ENCODE measurements at regions not wholly inside any gene's neighbourhood (a gene's known extent, or its start where the extent isn't known, plus 50 kb on each side); places are given as distances from the start of the nearest gene placed in this dataset.

DNA sequence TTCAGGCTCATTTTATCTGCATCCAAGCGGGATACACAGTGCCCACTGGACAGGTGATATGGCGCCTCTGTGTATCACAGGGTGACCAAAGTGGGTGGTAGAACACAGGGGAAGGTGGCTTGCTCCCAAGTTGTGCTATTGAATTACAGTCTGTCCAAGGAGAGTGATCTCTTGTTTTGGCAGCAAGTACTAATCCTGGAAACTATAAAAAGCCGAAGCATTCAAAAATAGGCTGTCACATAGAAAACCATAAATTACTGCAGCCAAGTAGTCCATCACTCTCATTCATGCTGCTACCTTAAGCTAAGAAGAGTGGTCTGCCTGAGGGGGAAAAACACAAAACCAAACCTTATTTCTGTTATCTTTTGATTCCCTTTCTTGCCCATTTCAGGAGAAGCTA lies 237.1 kb upstream of the POU3F3 start:
- no peak for DNase-seq (ENCODE audit: low spot score)

DNA sequence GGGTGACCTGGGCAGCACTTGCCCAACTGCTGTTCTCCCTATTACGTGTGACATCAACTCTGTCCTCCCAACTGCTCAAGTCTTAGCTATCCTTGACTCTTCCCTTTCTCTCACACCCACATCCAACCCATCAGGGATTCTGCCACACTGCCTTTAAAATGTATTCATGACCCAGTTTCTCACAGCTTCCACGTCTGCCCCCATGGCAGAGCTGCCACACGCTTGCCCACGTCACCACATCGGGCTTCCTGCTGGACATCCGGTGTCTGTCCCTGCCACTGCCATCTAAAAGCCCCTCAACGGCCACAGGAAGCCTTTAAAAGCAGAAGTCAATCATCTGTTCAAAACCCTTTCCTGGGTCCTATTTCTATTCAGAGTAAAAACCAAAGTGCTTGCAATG lies 233.1 kb upstream of the POU3F3 start:
- DNase-seq (ENCODE audit: low spot score): no peak

DNA sequence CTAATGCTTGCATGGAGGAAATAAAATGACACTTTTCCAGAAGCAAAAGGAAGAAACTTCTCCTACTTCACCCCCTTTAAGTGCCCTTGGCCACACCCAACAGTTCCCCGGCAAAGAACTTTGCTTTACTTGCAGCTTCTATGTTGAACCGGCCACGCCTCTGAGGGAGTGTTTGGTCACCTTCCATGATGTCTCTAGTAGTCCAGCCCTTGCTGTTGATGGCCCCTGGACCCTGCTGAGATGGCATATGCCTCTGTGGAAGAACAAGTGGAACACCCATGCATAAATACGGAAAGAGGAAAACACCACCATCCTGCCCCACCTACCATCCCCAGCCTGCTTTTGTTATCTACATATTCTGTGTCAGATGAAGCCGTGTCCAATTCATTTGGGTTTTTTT lies 218.3 kb upstream of the POU3F3 start:
- no peak for DNase-seq (ENCODE audit: low spot score)

DNA sequence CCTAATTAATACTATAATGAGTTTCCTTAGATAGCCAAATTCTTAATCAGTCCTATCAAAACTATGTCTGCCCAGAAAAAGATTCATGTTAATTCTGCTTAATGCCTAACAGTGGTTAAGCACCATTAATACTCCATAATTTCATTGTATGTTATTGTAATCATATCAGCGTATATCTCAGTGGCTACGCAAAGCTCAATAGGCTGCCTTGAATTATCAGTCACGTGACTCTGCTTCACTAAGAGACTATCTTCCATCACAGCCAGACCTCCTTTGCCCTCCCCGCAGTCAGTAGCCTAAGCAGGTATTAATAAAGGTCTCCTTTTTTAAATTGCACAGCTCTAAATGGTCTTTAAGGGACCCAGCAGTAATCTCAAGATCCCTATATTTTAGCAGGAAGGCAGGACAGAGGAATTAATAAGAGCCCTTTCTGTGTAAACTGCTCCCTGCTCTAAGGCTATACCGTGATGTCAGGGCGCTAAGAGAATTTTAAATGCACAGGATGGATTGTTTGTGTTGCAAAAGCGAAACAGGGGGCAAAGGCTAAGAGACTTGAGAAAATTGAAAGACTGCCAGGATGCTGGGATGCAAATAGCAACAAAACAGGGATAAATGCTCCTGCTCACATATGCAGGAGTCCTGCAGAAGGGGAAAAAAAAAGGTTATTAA lies 215.6 kb upstream of the POU3F3 start:
- DNase-seq (ENCODE audit: low spot score): no peak

DNA sequence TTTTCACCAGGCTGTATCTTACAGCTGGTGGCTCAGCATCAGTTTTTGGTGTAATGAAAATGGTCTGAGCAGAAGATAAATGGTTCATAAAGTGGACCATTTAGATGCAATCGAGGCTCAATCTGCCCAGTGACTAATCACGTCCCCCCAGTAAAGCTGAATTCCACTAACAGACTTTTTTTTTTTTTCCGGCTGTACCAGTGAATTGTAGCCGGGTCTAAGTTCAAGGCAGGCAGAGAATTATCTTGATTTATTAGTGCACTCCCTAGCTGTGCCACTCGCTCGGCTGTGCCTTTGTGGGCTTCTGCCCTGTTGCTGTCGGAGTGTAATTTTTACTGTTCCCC lies 215.1 kb upstream of the POU3F3 start:
- DNase-seq (ENCODE audit: low spot score): no peak

DNA sequence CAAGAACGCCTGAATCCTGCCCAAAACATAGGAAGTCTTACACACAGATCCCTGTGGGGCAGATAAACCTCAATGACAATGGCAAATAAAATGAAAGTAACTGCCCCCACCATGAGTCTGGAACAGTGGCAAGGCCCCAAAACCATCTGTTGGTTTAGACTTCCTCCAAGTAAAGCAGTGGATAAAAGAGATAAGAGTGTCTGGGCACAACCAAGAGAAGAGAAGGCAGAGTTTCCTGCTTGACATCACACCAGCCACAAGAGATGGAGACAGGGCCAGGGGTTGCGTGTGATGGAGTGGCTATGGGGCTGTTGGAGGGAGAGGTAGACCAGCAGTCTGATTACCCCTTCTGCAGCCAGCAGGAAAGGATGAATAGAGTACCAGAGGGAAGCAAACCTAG lies 212.1 kb upstream of the POU3F3 start:
- DNase-seq (ENCODE audit: low spot score): no peak

DNA sequence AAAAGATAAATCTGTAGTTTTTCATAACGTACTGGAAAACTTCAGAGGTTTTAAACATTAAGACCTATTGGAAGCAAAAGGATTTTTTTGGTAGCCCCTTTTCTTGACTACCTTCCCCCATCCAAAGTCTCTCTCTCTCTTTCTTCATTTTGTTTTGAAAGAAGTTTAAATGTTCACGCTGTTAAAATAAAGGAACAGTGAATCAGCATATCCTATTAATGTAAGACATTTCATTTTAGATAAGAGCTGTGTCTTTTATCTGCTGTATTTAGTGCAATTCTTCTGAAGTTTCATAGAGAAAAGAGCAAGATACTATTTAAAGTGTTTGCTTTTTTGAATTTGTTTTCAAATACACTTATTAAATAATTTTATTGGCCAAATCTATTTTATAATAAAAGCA lies 205.5 kb upstream of the POU3F3 start:
- no peak for DNase-seq (ENCODE audit: low spot score)

DNA sequence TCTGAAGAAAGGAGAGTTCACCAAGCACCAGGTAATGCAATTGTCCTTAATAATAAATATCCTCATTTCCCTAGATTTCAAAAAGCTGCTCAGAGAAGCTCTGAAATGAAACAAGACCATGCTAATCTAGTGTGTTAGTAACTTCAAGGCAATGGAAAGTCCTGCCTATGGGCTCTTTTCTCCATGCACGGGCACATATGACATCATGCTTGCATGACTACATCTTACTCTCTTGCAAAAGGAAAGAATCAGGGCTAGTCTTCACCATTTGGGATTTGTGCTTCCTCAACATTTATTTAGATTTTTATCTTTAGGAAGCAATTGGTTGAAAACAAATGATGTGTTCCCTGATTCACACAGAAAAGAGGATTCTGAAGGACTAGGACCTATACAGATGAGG lies 204.0 kb upstream of the POU3F3 start:
- DNase-seq (ENCODE audit: low spot score): no peak

DNA sequence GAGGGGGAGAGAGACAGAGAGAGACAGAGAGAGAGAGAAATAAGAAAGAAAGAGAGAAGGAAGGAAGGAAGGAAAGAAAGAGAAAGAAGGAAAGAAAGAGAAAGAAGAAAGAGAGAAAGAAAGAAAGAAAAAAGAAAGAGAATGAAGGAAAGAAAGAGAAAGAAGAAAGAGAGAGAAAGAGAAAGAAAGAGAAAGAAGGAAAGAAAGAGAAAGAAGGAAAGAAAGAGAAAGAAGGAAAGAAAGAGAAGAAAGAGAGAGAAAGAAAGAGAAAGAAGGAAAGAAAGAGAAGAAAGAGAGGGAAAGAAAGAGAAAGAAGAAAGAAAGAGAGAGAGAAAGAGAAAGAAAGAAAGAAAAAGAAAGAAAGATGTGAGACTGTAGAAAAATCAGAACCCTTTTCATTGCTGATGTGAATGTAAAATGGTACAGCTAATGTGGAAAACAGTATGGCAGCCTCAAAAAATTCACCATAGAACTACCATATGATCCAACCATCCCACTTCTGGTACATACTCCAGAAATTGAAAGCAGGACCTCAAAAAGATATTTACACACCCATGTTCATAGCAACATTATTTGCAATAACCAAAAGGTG lies 203.4 kb upstream of the POU3F3 start:
- no peak for DNase-seq (ENCODE audit: low spot score)

DNA sequence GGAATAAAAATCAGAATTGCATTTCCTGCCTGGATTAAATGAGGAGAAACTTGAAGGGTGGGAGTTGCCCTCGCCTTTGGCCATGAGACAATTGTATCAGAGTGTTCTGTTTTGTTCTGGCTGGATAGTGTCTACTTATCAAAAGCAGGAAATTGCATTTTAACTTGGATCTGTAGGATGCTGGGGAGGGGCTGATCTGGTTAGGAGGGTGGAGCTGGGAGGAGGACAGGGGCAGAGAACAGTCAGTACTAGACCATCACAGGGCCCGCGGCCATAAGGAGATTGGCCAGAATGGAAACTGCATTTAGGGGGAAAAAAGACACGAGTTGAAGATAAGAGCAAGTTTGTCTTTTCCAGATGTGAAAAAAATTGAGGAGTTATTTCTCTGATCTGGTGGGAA lies 199.1 kb upstream of the POU3F3 start:
- no peak for DNase-seq (ENCODE audit: low spot score)

DNA sequence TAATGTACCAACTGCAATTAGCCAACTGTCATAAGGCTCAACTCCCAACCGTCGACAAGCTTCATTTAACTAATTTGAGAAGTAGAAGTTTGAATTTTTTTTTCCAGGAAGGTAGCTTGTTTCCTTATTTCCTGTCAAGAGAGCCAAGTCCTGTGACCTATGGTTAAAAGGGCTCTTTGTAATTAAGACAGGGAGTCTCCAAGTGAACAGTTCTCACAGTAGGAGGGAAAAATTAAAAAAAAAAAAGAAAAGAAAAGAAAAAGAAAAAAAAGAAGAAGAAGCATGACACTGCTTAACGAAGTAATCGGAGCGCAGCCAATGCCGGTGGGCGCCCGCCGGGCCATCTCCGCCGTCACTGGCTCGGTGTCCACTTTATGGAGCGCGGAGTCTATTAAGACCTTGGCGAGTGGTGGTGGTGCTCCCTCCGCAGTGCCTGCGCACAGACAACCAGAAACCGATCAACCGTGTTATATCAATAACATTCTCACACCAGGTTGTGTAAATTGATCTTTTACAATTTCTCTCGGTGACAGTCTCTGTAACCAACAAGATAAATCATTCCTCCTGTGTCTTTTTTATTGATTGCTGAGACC lies 197.2 kb upstream of the POU3F3 start:
- no peak for DNase-seq (ENCODE audit: low spot score)

DNA sequence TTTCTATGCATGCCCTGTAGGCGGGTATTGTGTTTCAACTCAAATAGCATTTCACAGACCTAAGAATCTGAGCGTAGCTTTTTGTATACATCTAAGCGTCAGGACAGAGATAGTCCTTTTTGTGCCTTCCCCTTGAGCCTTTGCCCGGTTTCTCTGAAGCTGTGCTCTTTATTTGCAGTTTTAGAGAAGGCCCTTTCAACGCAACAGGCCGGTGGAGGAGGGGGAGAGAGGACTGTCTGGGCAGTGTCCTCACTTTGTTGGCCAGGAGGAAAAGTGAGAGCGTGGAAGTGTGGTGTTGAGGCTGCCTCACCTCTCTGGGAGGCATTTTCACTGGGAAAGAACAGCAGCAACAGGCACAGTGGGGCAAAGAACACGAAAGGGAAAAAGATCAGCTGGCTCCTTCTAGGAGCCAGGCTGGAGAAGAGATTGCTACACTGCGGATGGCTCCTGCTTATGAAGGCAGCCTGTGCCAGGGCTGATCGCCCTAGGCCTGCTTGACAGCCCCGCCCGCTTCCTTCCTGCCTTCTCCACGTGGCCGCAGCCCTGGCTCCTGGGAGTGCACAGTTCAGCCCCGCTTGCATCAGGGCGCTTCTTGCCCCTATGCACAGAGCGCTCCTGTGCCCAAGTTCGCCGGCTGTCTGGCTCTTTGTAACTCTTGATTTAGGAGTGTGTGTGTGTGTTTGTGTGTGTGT lies 195.6 kb upstream of the POU3F3 start:
- peak; percentile 48 for DNase-seq (ENCODE audit: low spot score)

DNA sequence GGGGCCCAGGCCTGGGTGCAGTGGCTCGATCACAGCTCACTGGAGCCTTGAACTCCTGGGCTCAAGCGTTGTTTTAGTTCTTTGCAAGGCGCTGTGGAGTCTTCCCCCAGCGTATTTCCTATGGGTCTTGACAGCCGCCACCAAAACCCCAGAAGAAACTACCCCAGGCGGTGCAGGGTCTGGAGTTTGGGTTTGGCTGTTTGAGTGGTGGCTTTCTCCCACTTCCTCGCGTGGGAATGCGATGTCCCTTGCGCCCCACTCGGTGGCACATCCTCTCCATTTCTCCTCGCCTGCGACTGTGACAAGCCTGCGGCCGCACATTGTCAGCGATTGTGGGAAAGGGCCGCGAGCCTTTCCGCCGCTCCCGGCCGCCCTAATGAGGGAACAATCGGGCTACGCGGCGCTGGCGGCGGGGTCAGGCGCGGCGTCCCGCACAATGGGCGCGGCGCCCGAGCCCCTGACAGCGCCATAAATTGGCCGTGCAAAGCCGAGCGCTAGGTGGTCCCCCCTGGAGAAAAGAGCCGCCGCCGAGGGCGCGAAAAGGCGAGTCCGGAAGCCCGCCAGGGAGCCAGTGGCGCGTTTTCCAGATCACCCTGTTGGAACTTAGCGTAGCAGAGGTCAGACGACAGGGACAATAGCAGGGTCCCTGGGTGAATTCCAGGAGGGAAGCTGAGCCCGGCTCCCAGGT lies 194.9 kb upstream of the POU3F3 start:
- DNase-seq (ENCODE audit: low spot score): no peak

DNA sequence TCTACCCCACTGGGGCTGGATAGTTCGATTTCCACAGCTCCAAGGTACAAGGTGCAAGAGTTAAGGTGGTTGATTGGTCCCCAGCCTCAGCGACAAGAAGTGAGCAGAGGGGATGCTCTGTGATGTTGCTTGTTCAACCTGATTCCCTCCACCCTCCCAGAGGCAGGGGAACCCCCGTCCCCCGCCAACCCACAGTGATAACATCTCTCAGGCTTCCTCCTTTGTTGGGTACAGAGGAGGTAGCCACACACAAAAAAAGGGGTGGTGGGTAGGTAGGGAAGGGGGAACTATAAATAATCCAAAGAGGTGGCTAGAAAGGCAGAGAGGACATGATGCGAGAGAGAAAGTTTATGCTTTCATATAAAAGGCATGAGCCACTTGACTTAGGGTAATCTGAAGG lies 192.9 kb upstream of the POU3F3 start:
- DNase-seq (ENCODE audit: low spot score): no peak

DNA sequence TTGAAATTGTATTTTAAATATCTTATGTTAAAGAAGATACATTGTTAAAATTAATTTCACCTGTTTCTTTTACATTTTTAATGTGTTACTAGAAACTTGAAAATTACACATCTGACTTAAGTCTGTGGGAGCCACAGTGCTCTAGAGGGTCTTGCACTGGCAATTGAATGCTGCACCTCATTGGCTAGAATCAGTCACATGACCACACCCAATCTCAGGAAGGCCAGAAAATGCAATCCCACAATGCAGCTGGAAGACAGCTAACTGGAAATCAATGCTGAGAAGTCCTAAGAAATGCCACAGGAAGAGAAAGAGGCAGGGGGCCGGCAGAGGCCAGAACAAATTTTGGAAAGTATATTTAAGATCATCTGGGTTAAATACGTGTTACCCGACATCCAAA lies 189.2 kb upstream of the POU3F3 start:
- no peak for DNase-seq (ENCODE audit: low spot score)

DNA sequence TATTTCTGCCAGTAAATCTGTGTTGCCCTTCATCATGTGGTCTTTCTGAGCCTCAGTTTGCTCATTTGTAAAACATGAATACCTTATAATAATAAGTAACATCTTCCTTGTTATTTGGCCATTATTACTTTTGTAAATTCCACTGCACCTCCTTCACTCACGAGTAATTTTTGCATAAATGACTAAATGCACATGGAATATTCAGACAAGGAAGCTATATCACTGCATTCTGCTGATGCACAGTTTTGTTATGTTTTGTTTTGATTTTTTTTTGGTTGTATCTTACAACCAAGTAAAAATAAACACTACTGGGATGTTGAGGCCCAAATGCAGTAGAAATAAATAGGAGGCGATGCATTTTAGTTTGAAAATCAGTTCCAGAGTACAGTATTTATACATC lies 185.3 kb upstream of the POU3F3 start:
- DNase-seq (ENCODE audit: low spot score): no peak

DNA sequence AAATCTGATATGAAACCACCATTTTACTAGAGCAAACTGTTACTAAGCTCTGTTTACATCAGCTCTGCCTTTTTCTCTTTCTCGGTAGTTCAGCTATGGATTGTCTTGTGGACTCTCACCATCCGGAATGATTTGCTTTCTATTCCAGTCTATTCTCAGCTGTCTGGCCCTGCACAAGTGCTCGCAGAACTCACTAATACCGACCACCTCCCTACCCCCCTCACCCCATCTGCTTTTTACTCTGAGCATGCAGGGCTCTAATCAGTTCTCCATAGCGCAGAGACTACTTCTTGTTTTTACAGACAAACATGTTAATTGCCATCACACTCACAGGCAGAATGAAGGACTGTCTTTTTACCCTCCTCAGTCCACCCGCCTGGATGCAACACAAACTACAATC lies 180.7 kb upstream of the POU3F3 start:
- DNase-seq (ENCODE audit: low spot score): no peak

DNA sequence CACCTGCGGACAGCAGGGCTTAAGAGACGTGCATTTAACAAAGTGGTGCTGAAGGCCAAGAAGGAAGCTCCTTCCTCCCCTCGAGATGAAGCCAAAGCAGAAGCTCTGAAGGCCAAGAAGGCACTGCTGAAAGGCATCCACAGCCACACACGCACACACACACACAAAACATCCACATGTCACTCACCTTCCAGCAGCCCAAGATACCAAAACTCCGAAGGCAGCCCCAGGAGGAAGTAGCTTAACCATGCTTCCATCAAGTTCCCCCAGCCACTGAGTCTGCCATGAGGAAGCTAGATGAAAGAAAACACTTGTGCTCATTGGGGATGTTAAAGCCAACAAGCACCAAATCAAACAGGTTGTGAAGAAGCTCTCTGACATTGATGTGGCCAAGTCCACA lies 175.7 kb upstream of the POU3F3 start:
- DNase-seq (ENCODE audit: low spot score): no peak

DNA sequence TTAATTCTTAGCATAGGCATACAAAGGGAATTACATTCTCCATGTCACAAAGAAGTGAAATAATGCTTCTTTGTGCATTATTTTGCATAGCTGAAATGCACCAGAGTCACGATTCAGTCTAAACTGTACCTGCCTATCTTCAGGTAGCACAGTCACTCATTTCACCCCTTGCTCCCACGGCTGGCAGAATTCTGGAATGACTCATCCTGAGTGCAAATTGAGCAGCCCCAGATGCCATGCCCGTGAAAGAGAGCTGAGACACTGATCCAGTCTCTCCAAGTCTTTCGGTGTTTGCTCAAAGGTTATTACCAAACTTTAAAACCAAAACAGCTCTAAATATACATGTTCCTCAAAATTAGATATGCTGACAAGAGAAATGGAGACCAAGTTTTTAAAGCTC lies 168.3 kb upstream of the POU3F3 start:
- DNase-seq (ENCODE audit: low spot score): no peak

DNA sequence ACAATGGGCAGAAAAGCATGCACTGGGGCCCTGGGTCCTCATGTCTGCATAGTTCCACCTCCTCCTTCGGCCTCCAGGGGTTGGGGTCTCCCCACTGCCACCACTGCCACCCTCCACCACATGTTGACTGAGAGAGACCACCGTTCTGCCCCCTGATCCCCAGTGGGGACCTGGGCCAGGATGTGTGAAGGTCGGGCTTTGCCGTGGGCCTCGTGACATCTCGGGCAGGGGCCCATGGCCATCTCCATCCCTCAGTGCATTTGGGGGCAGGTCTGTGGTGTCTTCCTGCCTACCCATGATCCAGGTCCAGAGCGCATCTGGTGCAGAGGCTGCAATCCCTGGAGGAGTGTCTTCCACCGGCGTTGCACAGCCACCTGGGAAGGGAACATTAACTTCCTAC lies 166.8 kb upstream of the POU3F3 start:
- DNase-seq (ENCODE audit: low spot score): no peak

DNA sequence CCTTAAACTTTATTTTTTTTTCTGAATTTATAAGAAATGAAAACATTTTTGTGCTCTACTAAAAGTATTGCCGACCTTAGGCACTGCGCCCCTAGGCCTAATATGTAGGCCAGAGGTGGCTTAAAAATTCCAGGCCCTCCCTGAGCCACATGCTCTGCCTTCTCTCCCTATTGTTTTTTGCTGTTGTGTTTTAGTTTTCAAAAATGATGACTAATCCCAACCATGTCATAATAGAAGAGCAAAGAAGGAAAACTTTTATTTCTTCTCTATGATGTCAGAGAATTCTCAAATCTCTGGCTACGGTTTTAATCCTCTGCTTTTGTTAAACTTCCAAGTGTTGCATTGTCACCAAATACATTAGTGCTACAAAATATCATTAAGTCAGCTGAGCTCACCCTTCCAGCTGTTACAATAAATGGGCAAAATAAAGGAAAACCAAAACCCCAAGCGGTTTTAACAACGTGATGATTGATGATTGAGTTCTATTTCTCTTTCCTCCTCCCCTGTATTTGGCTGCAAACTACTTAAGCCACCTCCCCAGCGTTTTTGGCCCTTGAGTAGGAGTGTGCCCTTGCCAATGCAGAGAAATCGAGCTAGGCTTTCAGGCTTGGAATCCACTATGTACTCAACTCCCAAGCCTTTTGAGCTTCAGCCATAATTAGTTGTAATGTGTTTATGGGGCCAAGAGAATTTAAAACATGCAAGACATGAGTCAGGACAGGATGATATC lies 163.5 kb upstream of the POU3F3 start:
- no peak for DNase-seq (ENCODE audit: low spot score)

DNA sequence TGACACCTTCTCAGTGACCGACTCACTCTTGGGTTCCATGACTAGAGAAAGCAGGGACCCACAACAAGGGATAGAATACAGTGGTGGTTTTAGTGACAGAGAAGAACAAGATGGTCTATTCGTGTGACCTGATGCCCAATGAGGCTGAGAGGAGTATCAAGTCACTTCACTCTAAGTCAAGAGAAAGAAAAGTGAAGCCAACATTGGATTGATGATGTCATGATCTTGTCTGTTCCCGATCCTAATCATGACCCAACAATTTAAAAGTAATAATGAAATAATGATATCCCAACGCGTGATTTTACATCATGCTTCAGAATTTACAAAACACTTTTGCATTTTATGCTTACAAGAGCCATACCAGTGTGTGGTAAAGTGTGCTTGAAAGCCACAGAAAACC lies 155.6 kb upstream of the POU3F3 start:
- no peak for DNase-seq (ENCODE audit: low spot score)
